ENCODE measurements at regions not wholly inside any gene's neighbourhood (a gene's known extent, or its start where the extent isn't known, plus 50 kb on each side); places are given as distances from the start of the nearest gene placed in this dataset.

GRCh38 chr6:106800379-106800778, 171.0 kb downstream of the QRSL1 start:
- TF ChIP-seq CTCF (IDR thresholded peaks at IDR 0.05) (no peak), POLR2A (IDR thresholded peaks at IDR 0.05) (no peak)
